H1 (cell line): ENCODE measurements at regions not wholly inside any gene's neighbourhood (a gene's known extent, or its start where the extent isn't known, plus 50 kb on each side); places are given as distances from the start of the nearest gene placed in this dataset.

Experiments used
- CHD1 ChIP-seq: IDR thresholded peaks from 2 replicates; pipeline ENCODE4 v1.6.1; 2012; ENCODE audit warnings: low read depth, low read length, improper control_type of control experiment
- CHD7 ChIP-seq: fragments of 300-600 bp; sonication (generic); IDR thresholded peaks from 2 replicates; pipeline ENCODE4 v1.7.1; 2012; ENCODE audit warnings: low read length, moderate library complexity, mild to moderate bottlenecking, inconsistent platforms; ENCODE audit not compliant: insufficient replicate concordance
- FOSL1 ChIP-seq: IDR thresholded peaks from 2 replicates; pipeline ENCODE4 v1.6.1; 2011; ENCODE audit warnings: mild to moderate bottlenecking, low read depth, low read length, moderate library complexity; ENCODE audit not compliant: insufficient read depth
- KDM5A ChIP-seq: fragments of 200-600 bp; IDR thresholded peaks from 2 replicates; pipeline ENCODE4 v1.7.1; 2012; ENCODE audit warnings: mild to moderate bottlenecking, low read length, inconsistent platforms, mixed read lengths
- RAD21 ChIP-seq, 2 experiments: IDR thresholded peaks in 1 of 2; conservative IDR thresholded peaks in 1 of 2; 2 replicates each; pipeline ENCODE4 v1.6.1; 2011; ENCODE audit warnings: low read depth in 2 of 2, low read length in 2 of 2, improper control_type of control experiment in 1 of 2, inconsistent platforms in 1 of 2, mild to moderate bottlenecking in 1 of 2, moderate library complexity in 1 of 2

GRCh38 chr1:185565302-185565701, 168.9 kb upstream of the HMCN1 start (continued):
- TF ChIP-seq CHD7 (no peak), KDM5A (no peak), CHD1 (no peak), RAD21 (IDR thresholded peaks at IDR 0.05 in 1 of 2, conservative IDR thresholded peaks at IDR 0.05 in 1 of 2; ENCODE audit: low read depth in 2 of 2, low read length in 2 of 2) (no peak), FOSL1 (no peak)
